Renal cortex interstitium (tissue), 11 donors: ENCODE measurements at regions not wholly inside any gene's neighbourhood (a gene's known extent, or its start where the extent isn't known, plus 50 kb on each side); places are given as distances from the start of the nearest gene placed in this dataset.
"Not testable (repeated sequence)": the region's sequence is repeated elsewhere in the genome, so short reads cannot be mapped to it uniquely, and the experiment has no call there.

Source experiments
- DNase-seq, 11 donors: peaks; one replicate each; pipeline ENCODE4 v3.0.0-alpha.2; 2013; ENCODE audit warnings: low read depth in 9 of 11, low spot score in 4 of 11; ENCODE audit errors: extremely low read depth in 1 of 11

DNA sequence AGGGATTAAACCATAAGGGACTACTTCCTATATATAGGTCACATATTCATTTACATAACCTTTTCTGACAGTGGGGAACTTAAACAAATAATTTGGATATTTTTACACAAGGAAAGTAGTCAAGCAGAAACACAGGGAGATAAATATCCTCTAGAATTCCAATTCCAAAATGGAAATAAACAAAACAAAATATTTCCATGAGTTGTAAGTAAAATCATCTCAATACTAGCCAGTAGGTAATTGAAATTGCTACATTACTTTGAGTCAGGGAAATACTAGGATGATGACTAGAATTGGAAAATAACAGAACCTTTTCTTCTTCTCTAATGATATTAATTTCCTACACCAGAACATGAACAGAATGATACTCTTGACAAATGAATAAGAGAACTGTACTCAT, 1308.1 kb upstream of the GJE1 start:
- DNase-seq, result no peak

- DNase-seq, result no peak
Measured at GRCh38 chr6:140821196-140821595, 1311.5 kb upstream of the GJE1 start.

DNA sequence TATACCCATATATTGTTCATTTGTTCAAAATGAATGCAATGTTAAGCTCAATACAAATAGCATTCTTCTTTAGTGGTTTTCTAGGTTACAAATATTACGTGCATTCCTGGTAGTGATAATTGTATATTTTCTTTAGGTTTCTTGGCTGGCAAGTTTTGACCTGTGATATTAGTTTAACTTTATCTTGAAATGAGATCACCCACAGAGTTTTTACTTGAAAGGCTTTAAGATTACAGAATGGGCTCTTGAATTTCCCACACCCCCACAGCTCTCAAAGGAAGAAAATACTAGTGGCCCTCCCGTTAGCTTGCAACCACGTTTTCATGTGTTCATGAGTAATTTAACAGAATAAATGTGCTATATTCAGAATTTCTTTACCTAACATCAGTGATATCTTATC, 1315.5 kb upstream of the GJE1 start:
- DNase-seq, result no peak

DNA sequence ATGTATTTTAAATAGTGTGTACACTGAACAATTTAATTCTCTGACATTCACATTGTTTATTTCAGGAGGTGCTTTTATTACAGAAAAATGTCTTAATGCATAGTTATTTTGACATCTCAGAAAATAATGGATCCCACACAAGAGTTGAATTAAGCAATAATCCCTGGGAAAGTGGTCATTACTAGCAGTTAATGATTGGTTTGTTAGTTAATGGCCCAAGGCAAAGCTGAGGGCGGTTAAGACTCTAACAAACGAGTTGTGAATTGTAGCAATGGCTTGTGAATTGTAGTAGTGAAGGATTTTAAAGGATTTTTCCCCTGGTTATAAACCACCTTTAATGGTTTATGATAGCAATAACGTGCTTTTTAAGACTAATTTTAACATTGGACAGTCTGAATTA, 1316.0 kb upstream of the GJE1 start:
- DNase-seq, result peak in 2 of 11 donors; percentile 11 to 13

GRCh38 chr6:140812636-140813035, 1320.1 kb upstream of the GJE1 start:
- DNase-seq, result no peak

DNA sequence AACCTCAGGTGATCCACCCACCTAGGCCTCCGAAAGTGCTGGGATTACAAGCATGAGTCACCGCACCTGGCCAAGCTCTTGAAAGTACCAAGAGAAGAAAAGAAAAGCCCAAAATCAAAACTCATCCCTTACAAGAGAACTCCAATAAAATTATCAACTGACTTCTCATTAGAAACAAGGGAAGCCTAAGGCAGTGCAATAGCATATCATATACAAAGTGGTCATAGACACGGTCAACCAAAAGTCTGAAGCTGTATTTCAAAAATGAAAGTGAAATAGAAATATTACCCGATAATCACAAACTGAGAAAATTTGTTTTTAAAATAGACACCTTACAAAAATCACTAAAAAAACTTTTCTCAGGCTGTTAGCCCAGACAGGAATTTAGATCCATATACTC, 1321.1 kb upstream of the GJE1 start:
- DNase-seq, result no peak

DNA sequence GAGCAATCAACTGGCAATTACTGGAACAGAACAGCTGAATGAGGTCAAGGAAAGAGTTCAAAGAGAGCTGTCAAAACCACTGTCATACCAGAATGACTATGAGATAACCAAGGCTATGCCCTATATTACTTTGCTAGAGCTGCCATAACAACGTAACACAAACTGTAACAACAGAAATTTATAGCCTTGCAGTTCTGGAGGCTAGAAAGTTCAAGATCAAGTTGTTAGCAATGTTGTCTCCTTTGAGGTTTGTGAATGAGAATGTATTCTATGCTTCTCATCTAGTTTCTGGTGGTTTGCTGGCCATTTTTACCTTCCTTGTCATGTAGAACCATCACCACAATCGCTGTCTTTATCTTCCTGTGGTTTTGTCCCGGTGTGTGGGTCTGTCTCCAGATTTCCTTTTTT, 1323.0 kb upstream of the GJE1 start:
- no peak for DNase-seq

- no peak for DNase-seq
Measured at GRCh38 chr6:140806431-140806830, 1326.3 kb upstream of the GJE1 start.

DNA sequence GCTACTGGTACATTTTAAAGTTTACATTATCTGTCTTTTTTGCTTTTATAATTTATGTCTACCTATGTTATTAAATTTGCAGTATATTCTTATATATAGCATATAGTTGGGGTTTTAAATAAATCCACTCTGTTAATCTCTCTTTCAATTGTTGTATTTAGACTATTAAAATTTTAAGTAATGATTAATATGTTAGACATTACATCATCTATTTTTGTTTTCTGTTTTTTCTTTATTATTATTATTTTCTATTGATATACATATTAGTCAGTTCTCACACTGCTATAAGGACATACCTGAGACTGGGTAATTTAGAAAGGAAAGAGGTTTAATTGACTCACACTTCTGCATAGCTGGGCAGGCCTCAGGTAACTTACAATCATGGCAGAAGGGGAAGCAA, 1338.2 kb upstream of the GJE1 start:
- no peak for DNase-seq

DNA sequence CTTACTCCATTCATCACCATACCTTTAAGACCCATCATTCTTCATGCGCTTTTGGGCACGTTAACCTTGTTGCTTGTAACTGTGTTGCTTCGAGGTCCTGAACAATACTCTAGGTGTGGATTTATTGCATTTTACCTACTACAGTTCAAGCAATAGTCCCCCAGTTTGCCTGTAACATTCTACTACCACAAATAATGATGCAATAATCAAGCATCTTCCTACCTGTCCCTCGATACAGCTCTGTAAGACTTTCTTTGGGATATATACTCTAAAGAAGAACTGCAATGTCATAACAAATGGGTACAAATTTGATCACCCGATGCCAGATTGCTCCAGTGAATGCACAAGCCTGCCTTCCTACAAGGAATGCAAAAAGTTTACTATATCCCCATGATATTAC, 1342.6 kb upstream of the GJE1 start:
- DNase-seq, result no peak

DNA sequence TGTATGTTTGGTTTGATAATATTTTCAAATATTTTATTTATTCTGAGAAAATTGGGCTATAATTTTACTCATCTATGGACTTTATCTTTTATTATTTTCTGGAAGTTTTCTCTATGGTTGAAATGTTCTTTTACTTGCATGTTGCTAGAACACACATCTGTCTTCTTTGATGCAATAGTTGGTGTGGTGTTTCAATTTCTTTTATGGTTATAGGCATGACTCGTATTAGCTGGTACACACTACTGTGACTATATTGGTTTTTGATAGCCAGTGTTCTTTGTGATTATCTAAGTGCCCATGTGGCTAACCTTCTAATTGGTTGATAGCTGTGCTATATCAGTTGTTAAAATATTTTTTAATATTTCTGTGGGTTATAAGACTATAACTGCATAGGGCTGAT, 1343.3 kb upstream of the GJE1 start:
- DNase-seq, result no peak

GRCh38 chr6:140785926-140786325, 1346.8 kb upstream of the GJE1 start:
- DNase-seq, result no peak

DNA sequence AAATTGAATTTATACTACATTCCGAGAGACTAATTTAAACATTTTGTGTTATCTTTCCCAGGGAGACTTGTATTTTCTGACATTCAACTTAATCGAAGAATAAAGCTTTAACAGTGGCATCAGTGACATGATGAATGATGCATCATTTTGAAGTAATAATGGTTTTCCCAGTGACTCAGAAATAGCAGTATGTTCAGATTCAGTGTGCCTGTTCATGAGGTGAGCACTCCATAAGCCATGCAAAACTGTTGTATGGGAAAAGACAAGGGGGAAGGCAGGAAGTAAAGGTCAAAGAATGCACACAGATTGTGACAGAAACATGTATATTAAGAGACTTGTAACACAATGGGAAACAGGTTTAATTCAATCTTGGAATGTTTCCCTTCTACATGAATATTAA, 1348.2 kb upstream of the GJE1 start:
- no peak for DNase-seq

DNA sequence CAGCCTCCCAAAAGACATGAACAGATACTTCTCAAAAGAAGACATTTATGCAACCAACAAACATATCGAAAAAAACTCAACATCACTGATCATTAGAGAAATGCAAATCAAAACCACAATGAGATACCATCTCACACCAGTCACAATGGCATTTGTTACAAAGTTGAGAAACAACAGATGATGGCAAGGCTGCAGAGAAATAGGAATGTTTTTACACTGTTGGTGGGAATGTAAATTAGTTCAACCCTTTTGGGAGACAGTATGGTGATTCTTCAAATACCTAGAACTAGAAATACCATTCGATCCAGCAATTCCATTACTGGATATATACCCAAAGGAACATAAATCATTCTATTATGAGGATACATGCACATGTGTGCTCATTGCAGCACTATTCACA, 1349.2 kb upstream of the GJE1 start:
- DNase-seq, result not testable (repeated sequence)

- DNase-seq, result no peak
Measured at GRCh38 chr6:140782941-140783340, 1349.8 kb upstream of the GJE1 start.

GRCh38 chr6:140779991-140780596, 1352.6 kb upstream of the GJE1 start:
- DNase-seq, result no peak

- no peak for DNase-seq
Measured at GRCh38 chr6:140779341-140779740, 1353.4 kb upstream of the GJE1 start.

- DNase-seq, result no peak
Measured at GRCh38 chr6:140777780-140778179, 1354.9 kb upstream of the GJE1 start.

- DNase-seq, result no peak
Measured at GRCh38 chr6:140775061-140775460, 1357.7 kb upstream of the GJE1 start.

DNA sequence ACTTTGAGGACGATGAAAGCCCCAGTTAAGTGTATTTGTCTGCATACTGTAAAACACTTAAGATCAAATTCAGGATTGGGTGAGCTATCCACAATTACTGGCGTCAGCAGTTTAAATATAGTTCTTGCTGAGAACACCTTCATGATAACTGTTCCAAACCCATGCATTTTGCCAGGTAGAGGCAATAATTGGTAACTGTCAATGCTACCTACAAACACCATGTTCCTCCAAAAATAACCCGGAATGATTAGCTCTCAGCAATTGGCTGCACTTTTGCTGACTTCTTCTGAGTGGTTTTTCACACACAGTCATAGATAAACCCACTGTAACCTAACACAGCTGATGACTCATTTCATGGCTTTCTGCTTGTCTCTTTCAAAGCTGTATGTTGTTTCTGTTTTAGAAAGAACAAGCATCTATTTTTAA, 1358.6 kb upstream of the GJE1 start:
- peak in 1 of 11 donors; percentile 2 for DNase-seq

DNA sequence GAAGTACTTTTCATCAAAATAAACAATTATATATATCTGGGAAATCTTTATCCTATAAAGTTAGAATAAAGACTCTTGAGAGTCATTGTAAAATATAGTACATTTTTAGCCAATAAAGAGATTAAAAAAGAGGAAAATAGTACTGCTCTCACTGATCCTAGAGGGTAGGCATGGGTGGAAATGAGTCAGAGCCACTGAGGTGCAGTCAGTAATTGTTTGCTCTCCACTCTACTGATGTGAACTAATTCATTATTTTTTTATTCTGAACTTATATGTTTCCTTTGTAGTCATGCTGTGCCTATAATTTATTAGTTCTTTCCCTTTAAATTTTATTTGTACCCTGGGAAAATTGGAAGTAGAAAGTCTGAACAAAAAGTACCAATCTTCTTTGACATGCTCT, 1359.4 kb upstream of the GJE1 start:
- DNase-seq, result no peak

- DNase-seq, result no peak
Measured at GRCh38 chr6:140772576-140772975, 1360.1 kb upstream of the GJE1 start.
